Sigmoid colon (tissue), 6 donors: ENCODE measurements at regions not wholly inside any gene's neighbourhood (a gene's known extent, or its start where the extent isn't known, plus 50 kb on each side); places are given as distances from the start of the nearest gene placed in this dataset.
"Not testable (repeated sequence)": the region's sequence is repeated elsewhere in the genome, so short reads cannot be mapped to it uniquely, and the experiment has no call there.

ENCODE experiments used
- DNase-seq: peaks from one replicate; pipeline ENCODE4 v3.0.0-alpha.2; 2019
- H3K27ac ChIP-seq, 4 donors: fragments of 200-600 bp; sonication (generic); one replicate each; pipeline ENCODE4 v1.5.1; 2016 to 2019; ENCODE audit warnings: mild to moderate bottlenecking in 1 of 4
- H3K27me3 ChIP-seq, 3 donors: fragments of 200-600 bp; sonication (generic); one replicate each; pipeline ENCODE4 v1.5.1; 2019; ENCODE audit warnings: mild to moderate bottlenecking in 1 of 3
- H3K36me3 ChIP-seq, 4 donors: fragments of 200-600 bp; sonication (generic); one replicate each; pipeline ENCODE4 v1.5.1; 2016 to 2019
- H3K4me1 ChIP-seq, 4 donors: fragments of 200-600 bp; sonication (generic); one replicate each; pipeline ENCODE4 v1.5.1; 2017 to 2019
- H3K4me3 ChIP-seq, 4 donors: fragments of 200-600 bp; sonication (generic); one replicate each; pipeline ENCODE4 v1.5.1; 2017 to 2019; ENCODE audit warnings: mild to moderate bottlenecking in 2 of 4, moderate library complexity in 1 of 4
- H3K9me3 ChIP-seq, 4 donors: fragments of 200-600 bp in 3 of 4; sonication (generic) in 3 of 4; one replicate each; pipeline versions ENCODE4 v1.5.1 to v1.6.1; 2013 to 2019
- CTCF ChIP-seq, 4 experiments: fragments of 450-650 bp in 3 of 4; fragments of 200-600 bp in 1 of 4; IDR thresholded peaks; one replicate each; pipeline ENCODE4 v1.5.1; 2016 to 2019; ENCODE audit warnings: antibody characterized with exemption in 4 of 4, mild to moderate bottlenecking in 3 of 4, moderate library complexity in 2 of 4
- EP300 ChIP-seq, 4 donors: sonication (generic); formaldehyde crosslinking; IDR thresholded peaks; one replicate each; pipeline ENCODE4 v1.6.1; 2017; ENCODE audit warnings: antibody characterized with exemption in 4 of 4
- POLR2A ChIP-seq, 2 donors: fragments of 450-650 bp; IDR thresholded peaks; one replicate each; pipeline ENCODE4 v1.6.1; 2016; ENCODE audit warnings: antibody characterized with exemption in 2 of 2, mild to moderate bottlenecking in 2 of 2, moderate library complexity in 2 of 2
- POLR2AphosphoS5 ChIP-seq, 4 donors: sonication (generic); formaldehyde crosslinking; IDR thresholded peaks; one replicate each; pipeline ENCODE4 v1.6.1; 2017; ENCODE audit warnings: antibody characterized with exemption in 4 of 4
- WGBS, 2 donors: extraction: QIAGEN DNeasy Blood & Tissue Kit; methylation state at CpG; one replicate each; pipeline ENCODE4 v1.1.7; 2013; 5-methylcytosine and 5-hydroxymethylcytosine counted together
- intact Hi-C: fragments of 100-400 bp; cut with DNase I; formaldehyde crosslinking; loops from one replicate; pipeline ENCODE4 v1.15.1; 2023
- donor health status: healthy with polysubstance abuse.
- donor health status: healthy.

- no peaks in the 10 kb centered on the region for H3K27me3 ChIP-seq
- H3K36me3 ChIP-seq, result no peaks in the 10 kb centered on the region
- WGBS, 2 donors, result 62 to 66% methylated on average over 2 of the region's 2 CpGs
- no peak for DNase-seq
- TF ChIP-seq POLR2AphosphoS5 (IDR thresholded peaks at IDR 0.05) (no peak), POLR2A (IDR thresholded peaks at IDR 0.05) (no peak), EP300 (IDR thresholded peaks at IDR 0.05) (no peak), CTCF (IDR thresholded peaks at IDR 0.05) (no peak)
- intact Hi-C loops, result no loop called here
- no peak overlapping the region for H3K27ac ChIP-seq
- no peak overlapping the region for H3K4me3 ChIP-seq
- no peaks in the 10 kb centered on the region for H3K4me1 ChIP-seq
- H3K9me3 ChIP-seq, result no peaks in the 10 kb centered on the region
Observed at GRCh38 chr15:59764775-59765174, 75.7 kb upstream of the BNIP2 start.

- Histone ChIP-seq H3K36me3 (no peaks in the 10 kb centered on the region), H3K4me3 (no peak overlapping the region), H3K4me1 (no peaks in the 10 kb centered on the region), H3K9me3 (no peaks in the 10 kb centered on the region), H3K27me3 (no peaks in the 10 kb centered on the region), H3K27ac (no peak overlapping the region)
- intact Hi-C loops, result no loop called here
- no peak for TF ChIP-seq EP300 (IDR thresholded peaks at IDR 0.05)
- TF ChIP-seq CTCF (IDR thresholded peaks at IDR 0.05), result no peak
- TF ChIP-seq POLR2AphosphoS5 (IDR thresholded peaks at IDR 0.05), result no peak
- TF ChIP-seq POLR2A (IDR thresholded peaks at IDR 0.05), result no peak
- 76 to 78% methylated on average over 3 of the region's 3 CpGs for WGBS, 2 donors
- DNase-seq, result no peak
Observed at GRCh38 chr15:59762558-59762957, 73.4 kb upstream of the BNIP2 start.

- H3K4me1 ChIP-seq, H3K27ac ChIP-seq, H3K27me3 ChIP-seq, intact Hi-C loops, DNase-seq, H3K36me3 ChIP-seq, H3K9me3 ChIP-seq, H3K4me3 ChIP-seq: not testable (repeated sequence)
- WGBS, 2 donors, result 12 to 64% methylated on average over 2 of the region's 2 CpGs
Observed at GRCh38 chr15:59760256-59760655, 71.1 kb upstream of the BNIP2 start.

GRCh38 chr15:59751552-59752413 lies 62.7 kb upstream of the BNIP2 start:
- no peak for DNase-seq
- no peak overlapping the region for H3K27ac ChIP-seq
- H3K36me3 ChIP-seq, result no peaks in the 10 kb centered on the region
- no peak overlapping the region for H3K4me3 ChIP-seq
- intact Hi-C loops, result no loop called here
- no peaks in the 10 kb centered on the region for H3K4me1 ChIP-seq
- no peaks in the 10 kb centered on the region for H3K9me3 ChIP-seq
- TF ChIP-seq POLR2AphosphoS5 (IDR thresholded peaks at IDR 0.05), result no peak
- TF ChIP-seq POLR2A (IDR thresholded peaks at IDR 0.05), result no peak
- TF ChIP-seq CTCF (IDR thresholded peaks at IDR 0.05), result no peak
- TF ChIP-seq EP300 (IDR thresholded peaks at IDR 0.05), result no peak
- no peaks in the 10 kb centered on the region for H3K27me3 ChIP-seq
- 61 to 66% methylated on average over 7 of the region's 7 CpGs for WGBS, 2 donors

GRCh38 chr15:59746777-59747176 lies 57.7 kb upstream of the BNIP2 start:
- Histone ChIP-seq H3K36me3 (no peaks in the 10 kb centered on the region), H3K27me3 (peaks cover 0 to 5% (median 0%) of the 10 kb centered on the region in 3 donors), H3K27ac (no peak overlapping the region), H3K9me3 (peaks cover 0 to 5% (median 1%) of the 10 kb centered on the region in 4 donors), H3K4me3 (no peak overlapping the region), H3K4me1 (no peaks in the 10 kb centered on the region)
- 76 to 80% methylated on average over 8 of the region's 8 CpGs for WGBS, 2 donors
- intact Hi-C loops, result no loop called here
- TF ChIP-seq CTCF (IDR thresholded peaks at IDR 0.05) (no peak), POLR2AphosphoS5 (IDR thresholded peaks at IDR 0.05) (no peak), EP300 (IDR thresholded peaks at IDR 0.05) (no peak), POLR2A (IDR thresholded peaks at IDR 0.05) (no peak)
- DNase-seq, result no peak
